D721Med (cell line): ENCODE measurements at regions not wholly inside any gene's neighbourhood (a gene's known extent, or its start where the extent isn't known, plus 50 kb on each side); places are given as distances from the start of the nearest gene placed in this dataset.

Source experiments
- DNase-seq: peaks from one replicate; pipeline ENCODE4 v3.0.0; 2011; ENCODE audit warnings: low spot score; ENCODE audit not compliant: insufficient read length
- FAIRE-seq: peaks from 2 replicates; lab custom pipeline; 2011; peaks lifted over from hg19 to GRCh38; lab: Jason Lieb, UNC
- TF ChIP-seq, protein P1 (sequence below): IDR thresholded peaks from 2 replicates; pipeline ENCODE4 v1.5.1; 2012; ENCODE audit warnings: mild to moderate bottlenecking, control low read depth; ENCODE audit not compliant: insufficient read depth; ENCODE audit errors: missing control alignments

DNA sequence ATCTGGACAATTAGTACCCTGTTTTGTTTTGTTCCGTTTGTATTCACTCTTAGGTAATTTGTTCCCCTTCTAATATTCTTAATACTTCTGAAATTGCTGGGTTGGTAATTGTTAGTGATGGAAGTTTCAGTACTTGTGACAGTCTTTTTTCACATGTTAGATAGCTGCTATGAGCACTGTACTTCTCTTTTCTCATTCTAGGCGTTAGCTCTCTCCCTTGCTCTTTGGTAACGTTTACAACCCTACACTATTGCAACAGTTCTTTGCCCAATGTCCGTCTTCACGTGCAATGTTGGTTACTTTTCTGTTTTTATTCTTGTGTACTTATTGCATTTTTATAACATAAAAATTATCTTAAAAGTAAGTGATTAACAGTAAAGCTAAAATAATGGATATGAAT is 1509.0 kb downstream of the MAT2B start:
- DNase-seq (no peak), FAIRE-seq (no peak)
- TF ChIP-seq, protein P1, sequence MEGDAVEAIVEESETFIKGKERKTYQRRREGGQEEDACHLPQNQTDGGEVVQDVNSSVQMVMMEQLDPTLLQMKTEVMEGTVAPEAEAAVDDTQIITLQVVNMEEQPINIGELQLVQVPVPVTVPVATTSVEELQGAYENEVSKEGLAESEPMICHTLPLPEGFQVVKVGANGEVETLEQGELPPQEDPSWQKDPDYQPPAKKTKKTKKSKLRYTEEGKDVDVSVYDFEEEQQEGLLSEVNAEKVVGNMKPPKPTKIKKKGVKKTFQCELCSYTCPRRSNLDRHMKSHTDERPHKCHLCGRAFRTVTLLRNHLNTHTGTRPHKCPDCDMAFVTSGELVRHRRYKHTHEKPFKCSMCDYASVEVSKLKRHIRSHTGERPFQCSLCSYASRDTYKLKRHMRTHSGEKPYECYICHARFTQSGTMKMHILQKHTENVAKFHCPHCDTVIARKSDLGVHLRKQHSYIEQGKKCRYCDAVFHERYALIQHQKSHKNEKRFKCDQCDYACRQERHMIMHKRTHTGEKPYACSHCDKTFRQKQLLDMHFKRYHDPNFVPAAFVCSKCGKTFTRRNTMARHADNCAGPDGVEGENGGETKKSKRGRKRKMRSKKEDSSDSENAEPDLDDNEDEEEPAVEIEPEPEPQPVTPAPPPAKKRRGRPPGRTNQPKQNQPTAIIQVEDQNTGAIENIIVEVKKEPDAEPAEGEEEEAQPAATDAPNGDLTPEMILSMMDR: no peak

GRCh38 chr5:165015126-165015525 is 1509.7 kb downstream of the MAT2B start:
- TF ChIP-seq, protein P1: no peak
- DNase-seq: no peak
- no peak for FAIRE-seq

DNA sequence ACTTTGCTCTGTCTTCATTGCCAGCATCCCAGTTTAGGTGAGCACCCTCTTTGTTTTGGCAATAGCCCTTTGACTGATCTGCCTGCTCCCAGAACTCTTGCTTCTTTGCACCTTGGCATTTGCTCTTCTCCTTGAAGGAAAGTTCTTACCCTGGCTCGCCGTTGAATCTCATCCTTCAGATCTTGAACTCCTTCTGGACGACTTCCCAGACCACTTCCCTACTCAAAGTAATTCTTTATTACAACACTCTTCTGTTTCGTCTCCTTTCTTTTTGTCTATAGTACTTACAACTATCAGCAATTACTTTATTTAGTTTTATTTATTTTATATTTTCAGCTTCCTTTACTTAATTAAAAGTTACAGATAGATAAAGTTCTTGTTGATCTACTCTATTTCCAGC is 1510.1 kb downstream of the MAT2B start:
- DNase-seq (no peak), FAIRE-seq (no peak)
- TF ChIP-seq, protein P1: no peak

DNA sequence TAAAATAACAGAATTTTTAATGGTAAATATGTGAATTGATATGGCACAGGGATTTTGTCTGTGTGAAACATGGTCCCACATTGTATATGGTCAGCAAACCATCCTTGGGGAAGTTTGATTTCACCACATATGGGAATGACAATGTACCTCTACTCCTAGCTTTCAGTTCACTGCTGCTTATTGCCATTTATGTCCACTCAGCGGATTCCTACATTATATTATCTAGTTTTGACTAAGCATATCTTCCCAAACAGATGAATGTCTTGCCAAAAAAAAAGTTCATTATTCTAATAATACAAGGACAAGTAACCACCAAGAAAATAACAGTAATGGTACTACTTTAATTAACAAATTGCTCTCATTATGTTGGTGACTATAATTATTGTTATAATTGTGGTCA is 1521.6 kb downstream of the MAT2B start:
- DNase-seq: no peak
- TF ChIP-seq, protein P1: no peak
- FAIRE-seq: no peak

DNA sequence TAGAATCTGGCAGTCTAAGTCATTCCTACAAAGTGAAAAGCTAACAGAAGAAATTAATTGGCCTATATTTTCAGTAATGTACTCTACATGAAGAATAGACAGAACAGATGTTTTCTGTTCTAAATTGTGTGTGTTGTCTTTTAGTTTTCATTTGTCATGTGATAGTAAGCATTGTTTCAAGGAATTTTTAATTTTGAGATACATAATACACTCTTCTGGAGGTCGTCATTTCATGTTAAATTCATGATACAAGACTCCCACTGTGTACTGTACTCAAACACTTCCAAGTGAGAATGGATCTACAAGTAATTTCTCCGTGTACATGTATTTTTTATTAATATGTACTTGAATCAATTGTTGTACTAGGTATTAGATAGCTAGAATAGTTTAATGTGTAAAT is 1522.9 kb downstream of the MAT2B start:
- FAIRE-seq (no peak), DNase-seq (no peak)
- TF ChIP-seq, protein P1: no peak

DNA sequence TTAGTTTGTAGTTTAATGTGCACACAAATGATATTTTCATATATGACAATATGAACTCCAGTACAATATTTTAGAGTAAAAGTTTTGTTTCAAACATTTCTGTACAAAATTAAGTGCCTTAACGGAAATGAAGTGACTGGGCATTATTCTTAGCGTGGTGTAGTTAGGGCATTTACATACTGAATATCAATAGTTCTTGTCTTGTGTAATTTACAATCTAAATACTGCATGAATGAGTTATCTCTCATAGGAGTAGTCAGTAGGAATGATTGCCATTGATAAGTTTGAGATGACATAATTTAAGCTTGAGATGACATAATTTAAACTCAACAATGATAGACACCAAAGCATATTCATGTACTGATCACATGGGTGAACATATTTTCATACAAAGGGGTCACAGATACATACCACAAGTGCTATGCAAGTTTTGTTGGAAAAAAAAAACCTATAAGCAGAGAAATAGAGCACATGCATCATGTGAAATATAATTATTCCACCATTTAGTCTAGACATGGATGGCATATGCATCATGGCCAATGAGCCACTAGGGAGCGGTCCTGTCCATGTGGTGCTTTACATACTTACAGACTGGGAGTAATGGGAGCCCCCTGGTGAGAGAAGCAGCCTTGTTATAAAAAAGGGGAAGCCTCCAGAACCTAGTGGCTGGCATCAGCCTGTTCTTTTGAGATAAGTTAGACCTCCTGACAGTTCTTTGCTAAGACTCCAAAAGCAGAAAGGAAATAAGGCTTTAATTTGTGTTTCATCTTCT is 1523.9 kb downstream of the MAT2B start:
- FAIRE-seq (peak; percentile 58), DNase-seq (no peak)
- TF ChIP-seq, protein P1: peak; percentile 23

- TF ChIP-seq, protein P1: no peak
- no peak for FAIRE-seq
- DNase-seq: no peak
Observed at GRCh38 chr5:165030971-165031370, 1525.6 kb downstream of the MAT2B start.
